ENCODE measurements at regions not wholly inside any gene's neighbourhood (a gene's known extent, or its start where the extent isn't known, plus 50 kb on each side); places are given as distances from the start of the nearest gene placed in this dataset.
"Not testable (repeated sequence)": the region's sequence is repeated elsewhere in the genome, so short reads cannot be mapped to it uniquely, and the experiment has no call there.

DNA sequence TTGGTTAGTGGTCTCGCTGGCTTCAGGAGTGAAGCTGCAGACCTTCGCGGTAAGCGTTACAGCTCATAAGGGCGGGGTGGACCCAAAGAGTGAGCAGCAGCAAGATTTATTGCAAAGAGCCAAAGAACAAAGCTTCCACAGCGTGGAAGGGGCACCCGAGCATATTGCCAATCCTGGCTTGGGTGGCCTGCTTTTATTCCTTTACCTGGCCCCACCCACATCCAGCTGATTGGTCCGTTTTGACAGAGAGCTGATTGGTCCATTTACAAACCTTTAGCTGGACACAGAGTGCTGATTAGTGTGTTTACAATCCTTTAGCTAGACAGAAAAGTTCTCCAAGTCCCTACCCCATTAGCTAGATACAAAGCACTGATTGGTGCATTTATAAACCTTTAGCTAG is 69.0 kb upstream of the TOPAZ1 start:
- DNase-seq: not testable (repeated sequence)

DNA sequence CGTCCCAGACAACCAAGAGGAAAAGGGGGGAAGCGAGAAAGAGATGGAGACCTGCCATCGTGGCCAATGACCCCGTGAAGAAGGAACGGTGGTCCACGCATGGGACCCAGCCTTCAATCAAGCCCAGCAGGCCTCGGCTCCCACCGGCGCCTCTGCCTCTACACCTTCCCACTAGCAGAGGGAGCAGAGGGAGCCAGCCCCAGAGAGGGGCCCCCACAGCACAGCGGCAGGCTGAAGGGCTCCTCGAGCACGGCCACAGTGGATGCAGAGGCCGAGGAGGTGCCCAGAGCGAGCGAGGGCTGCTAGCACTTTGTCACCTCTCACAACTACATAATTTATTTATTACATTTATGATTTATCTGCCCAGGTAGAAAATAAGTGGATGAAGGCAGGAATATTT is 68.4 kb upstream of the TOPAZ1 start:
- no peak for DNase-seq

DNA sequence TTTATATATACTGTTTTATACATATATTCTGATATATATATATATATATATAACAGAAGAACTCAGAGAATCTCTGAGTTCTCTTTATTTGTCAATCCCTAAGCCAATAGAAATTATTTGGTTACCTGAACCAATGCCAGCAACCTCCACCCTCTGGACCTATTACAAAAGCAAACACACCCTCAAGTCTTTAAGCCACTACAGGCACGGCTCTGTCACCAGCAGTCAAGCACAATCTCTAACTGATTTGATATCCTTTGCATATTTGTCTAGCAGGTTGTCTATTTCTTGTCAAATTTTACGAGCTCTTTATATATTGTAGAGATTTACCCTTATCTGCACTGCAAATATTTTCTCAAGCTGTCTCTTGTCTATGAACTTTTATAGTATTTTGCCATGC is 66.6 kb upstream of the TOPAZ1 start:
- no peak for DNase-seq

DNA sequence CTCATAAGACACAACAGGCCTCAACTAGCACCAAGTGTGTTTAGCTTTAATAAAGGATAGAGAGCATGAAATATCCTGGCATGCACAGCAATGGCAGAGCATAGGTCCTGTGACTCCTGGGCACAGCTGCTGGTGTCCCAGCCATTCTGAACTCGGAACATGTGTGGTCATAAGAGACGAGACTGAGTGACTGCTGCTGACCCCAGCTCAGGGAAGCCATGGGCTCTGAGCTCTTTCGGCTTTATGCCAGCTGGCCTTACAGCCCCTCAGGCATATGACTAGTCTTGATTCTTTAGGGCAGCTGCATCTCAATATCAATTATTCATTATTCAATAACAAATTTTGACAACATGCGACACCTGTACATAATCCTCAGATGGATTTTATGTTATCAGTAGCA is 62.4 kb upstream of the TOPAZ1 start:
- DNase-seq: no peak

DNA sequence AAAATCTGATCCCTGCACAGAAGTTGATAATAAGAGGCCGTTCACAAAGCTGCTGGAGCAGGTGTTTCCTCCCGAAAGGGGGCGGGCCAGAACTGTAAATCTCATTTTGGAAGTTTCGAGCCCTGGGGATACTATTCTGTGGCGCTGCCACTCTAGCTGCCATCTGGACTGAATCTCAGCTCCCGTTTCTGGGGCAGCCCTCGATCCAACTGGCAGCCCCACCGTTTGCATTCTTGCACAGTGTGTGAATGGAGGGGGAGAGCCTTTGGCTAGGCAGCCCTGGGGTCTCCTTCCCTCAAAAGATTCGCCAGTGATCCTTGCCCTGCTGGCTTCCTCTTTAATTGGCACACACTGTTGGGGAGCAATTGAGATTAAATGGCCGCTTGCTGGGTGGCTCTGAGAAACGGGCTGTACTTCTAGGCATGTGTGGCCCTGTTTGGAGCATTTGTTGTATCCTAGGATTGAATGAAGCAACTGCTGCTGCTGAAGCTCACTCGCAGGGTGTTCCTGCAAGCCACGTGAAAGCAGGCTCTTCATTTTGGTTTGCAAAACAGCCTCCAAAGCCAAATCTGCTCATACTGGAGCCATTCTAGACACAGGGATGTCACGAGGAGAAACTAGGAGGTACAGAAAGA is 57.2 kb upstream of the TOPAZ1 start:
- DNase-seq: no peak

DNA sequence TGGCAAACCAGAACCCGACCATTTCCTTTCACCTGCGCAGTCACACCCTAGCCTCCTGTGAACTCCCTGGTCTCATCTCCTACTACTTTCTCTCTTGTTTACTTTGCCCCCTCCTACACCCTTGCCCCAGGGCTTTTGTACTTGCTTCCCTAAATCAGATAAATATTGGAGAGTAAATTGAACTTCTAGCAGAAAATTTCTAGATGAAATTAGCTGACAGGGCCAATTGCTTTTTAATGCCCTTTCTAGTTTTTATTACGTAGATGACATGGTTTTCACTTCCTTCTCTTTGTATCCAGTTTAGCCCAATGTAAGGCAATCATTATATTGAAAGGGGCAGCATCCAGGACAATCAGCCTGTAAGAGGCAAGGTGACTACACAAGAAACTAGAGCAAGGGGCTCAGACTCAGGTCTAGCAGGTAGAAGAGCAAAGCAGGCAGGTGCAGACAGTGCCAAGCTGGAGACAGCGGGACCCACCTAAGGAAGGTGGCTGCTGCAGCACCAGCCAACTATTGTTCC is 56.2 kb upstream of the TOPAZ1 start:
- no peak for DNase-seq

DNA sequence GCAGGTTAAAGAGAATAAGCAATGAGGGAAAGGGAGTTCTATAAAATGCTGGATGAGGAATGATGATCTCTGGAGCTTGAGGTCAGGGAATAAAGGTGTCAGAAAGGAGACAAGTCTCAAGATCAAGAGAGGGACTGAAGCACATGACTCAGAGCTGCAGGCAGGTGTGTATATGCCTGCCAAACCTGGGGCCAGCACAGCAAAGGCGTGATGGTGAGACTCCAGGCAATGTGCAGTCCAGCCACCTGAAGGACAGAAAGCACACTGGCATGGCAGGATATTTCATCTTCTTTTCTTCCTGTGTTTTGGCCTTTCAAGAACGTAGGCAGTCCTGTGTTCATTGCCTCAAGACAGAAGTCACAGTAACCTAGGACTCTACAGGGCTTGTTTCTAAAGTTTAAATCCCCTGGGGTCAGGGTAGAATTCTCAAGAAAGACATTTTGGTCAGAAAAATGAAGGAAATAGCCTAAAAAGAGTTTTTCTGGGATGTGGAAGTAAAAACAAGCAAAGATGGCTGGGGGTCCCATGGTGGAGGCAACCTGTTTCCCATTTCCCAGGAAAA is 55.5 kb upstream of the TOPAZ1 start:
- no peak for DNase-seq

DNA sequence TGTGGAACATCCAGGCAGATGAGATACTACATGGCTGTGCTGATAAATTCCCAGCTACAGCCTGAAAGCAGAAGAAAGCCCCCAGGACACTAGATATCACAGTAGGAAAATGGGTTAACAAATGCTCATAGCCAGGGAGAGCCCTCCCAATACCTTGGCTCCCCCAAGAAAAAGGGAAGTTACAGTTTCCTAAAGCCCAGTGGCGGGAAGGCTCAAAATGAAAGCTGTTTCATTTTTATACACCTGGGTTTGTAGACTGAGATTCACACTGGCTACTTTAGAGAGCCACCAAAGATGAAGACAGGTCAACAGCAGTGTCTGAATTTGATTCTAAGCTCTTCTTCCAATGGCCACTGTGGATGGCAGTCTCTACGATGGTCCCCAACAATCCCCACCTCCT is 55.0 kb upstream of the TOPAZ1 start:
- DNase-seq: no peak
